B cell (primary cell): ENCODE measurements at regions not wholly inside any gene's neighbourhood (a gene's known extent, or its start where the extent isn't known, plus 50 kb on each side); places are given as distances from the start of the nearest gene placed in this dataset.

Experiments
- EZH2 ChIP-seq: IDR thresholded peaks from 2 replicates; pipeline ENCODE4 v1.6.1; 2012; ENCODE audit warnings: borderline replicate concordance, low read depth, mild to moderate bottlenecking, moderate library complexity, low read length; ENCODE audit not compliant: insufficient read depth, poor library complexity, severe bottlenecking
- TF ChIP-seq, protein P1 (sequence below): fragments of 200-600 bp; IDR thresholded peaks from one replicate; pipeline ENCODE4 v1.8.0; 2022; ENCODE audit warnings: antibody characterized with exemption, mild to moderate bottlenecking

DNA sequence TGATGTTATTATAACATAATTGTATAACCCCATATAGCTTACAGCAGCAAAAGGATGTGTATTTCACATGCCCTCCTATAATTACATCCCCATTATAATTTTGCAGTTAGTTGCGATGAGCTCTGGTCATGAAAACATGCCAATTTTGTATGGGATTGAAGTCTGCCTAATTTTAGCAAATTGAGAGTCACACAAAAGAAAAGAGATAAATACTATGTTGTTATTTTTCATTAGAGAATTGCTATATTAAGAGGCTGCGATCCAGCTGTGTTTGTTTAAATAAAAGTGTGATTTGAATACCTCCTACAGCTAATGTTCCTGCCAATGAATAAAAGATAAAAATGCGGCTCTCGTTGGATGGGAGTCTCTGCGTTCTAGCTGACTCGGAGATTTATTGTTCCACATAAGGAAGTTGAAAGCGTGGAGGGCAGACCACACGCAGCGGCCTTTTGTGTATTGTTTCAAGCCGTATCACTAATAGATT is 461.0 kb upstream of the NFIA start:
- TF ChIP-seq, protein P1, sequence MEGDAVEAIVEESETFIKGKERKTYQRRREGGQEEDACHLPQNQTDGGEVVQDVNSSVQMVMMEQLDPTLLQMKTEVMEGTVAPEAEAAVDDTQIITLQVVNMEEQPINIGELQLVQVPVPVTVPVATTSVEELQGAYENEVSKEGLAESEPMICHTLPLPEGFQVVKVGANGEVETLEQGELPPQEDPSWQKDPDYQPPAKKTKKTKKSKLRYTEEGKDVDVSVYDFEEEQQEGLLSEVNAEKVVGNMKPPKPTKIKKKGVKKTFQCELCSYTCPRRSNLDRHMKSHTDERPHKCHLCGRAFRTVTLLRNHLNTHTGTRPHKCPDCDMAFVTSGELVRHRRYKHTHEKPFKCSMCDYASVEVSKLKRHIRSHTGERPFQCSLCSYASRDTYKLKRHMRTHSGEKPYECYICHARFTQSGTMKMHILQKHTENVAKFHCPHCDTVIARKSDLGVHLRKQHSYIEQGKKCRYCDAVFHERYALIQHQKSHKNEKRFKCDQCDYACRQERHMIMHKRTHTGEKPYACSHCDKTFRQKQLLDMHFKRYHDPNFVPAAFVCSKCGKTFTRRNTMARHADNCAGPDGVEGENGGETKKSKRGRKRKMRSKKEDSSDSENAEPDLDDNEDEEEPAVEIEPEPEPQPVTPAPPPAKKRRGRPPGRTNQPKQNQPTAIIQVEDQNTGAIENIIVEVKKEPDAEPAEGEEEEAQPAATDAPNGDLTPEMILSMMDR, result no peak
- no peak for TF ChIP-seq EZH2
